GM12864 (cell line): ENCODE measurements at regions not wholly inside any gene's neighbourhood (a gene's known extent, or its start where the extent isn't known, plus 50 kb on each side); places are given as distances from the start of the nearest gene placed in this dataset.

Source experiments
- DNase-seq: peaks from one replicate; pipeline ENCODE4 v3.0.0-alpha.2; 2011; ENCODE audit warnings: low read depth
- H3K4me3 ChIP-seq: 2 replicates; pipeline ENCODE4 v1.5.1; 2011; ENCODE audit warnings: mild to moderate bottlenecking, low read depth, low read length, control low read depth
- CTCF ChIP-seq: IDR thresholded peaks from 2 replicates; pipeline ENCODE4 v1.5.1; 2011; ENCODE audit warnings: low read depth, mild to moderate bottlenecking, moderate library complexity, low read length, control low read depth, inconsistent platforms; ENCODE audit errors: missing control alignments

GRCh38 chr2:199707593-199708185 is 143.3 kb downstream of the FTCDNL1 start:
- TF ChIP-seq CTCF: no peak
- no peak for DNase-seq
- no peak overlapping the region for H3K4me3 ChIP-seq

- no peak overlapping the region for H3K4me3 ChIP-seq
- DNase-seq: no peak
- no peak for TF ChIP-seq CTCF
Observed at GRCh38 chr2:199705538-199705937, 145.5 kb downstream of the FTCDNL1 start.

- TF ChIP-seq CTCF: peak; percentile 65
- no peak overlapping the region for H3K4me3 ChIP-seq
- no peak for DNase-seq
Observed at GRCh38 chr2:199704358-199705238, 146.4 kb downstream of the FTCDNL1 start.

- no peak overlapping the region for H3K4me3 ChIP-seq
- DNase-seq: no peak
- no peak for TF ChIP-seq CTCF
Observed at GRCh38 chr2:199703199-199703598, 147.8 kb downstream of the FTCDNL1 start.

GRCh38 chr2:199697469-199697868 is 153.5 kb downstream of the FTCDNL1 start:
- DNase-seq: no peak
- TF ChIP-seq CTCF: no peak
- H3K4me3 ChIP-seq: no peak overlapping the region

GRCh38 chr2:199696048-199696447 is 154.9 kb downstream of the FTCDNL1 start:
- no peak for DNase-seq
- no peak overlapping the region for H3K4me3 ChIP-seq
- no peak for TF ChIP-seq CTCF
